ENCODE measurements at regions not wholly inside any gene's neighbourhood (a gene's known extent, or its start where the extent isn't known, plus 50 kb on each side); places are given as distances from the start of the nearest gene placed in this dataset.

GRCh38 chr16:54582631-54583250, 296.2 kb upstream of the IRX3 start:
- TF ChIP-seq REST (IDR thresholded peaks at IDR 0.05; ENCODE audit: low read depth) = no peak
- TF ChIP-seq TEAD4 (IDR thresholded peaks at IDR 0.05) = no peak
- TF ChIP-seq EP300 (IDR thresholded peaks at IDR 0.05; ENCODE audit: borderline replicate concordance) = no peak
- no peak for TF ChIP-seq CEBPB (IDR thresholded peaks at IDR 0.05)
- TF ChIP-seq TAF1 (IDR thresholded peaks at IDR 0.05; ENCODE audit: low read depth) = no peak
- TF ChIP-seq MAX (IDR thresholded peaks at IDR 0.05) = no peak
- TF ChIP-seq YY1 (IDR thresholded peaks at IDR 0.05; ENCODE audit: low read depth) = no peak
- no peak for TF ChIP-seq EGR1 (IDR thresholded peaks at IDR 0.05)
- no peak for TF ChIP-seq RAD21 (IDR thresholded peaks at IDR 0.05; ENCODE audit: low read depth)
- no peak for TF ChIP-seq NFIC (IDR thresholded peaks at IDR 0.05)
- no peak for TF ChIP-seq USF1 (IDR thresholded peaks at IDR 0.05)
- TF ChIP-seq TCF12 (IDR thresholded peaks at IDR 0.05; ENCODE audit: low read depth) = no peak
- TF ChIP-seq FOXM1 (IDR thresholded peaks at IDR 0.05; ENCODE audit: borderline replicate concordance, low read depth) = no peak
